ENCODE measurements at regions not wholly inside any gene's neighbourhood (a gene's known extent, or its start where the extent isn't known, plus 50 kb on each side); places are given as distances from the start of the nearest gene placed in this dataset.

- no peaks in the 10 kb centered on the region for H3K4me1 ChIP-seq (ENCODE audit: insufficient read depth, low read length)
- DNase-seq (ENCODE audit: low spot score) (no peak), FAIRE-seq (no peak), ATAC-seq (no peak)
- intact Hi-C loops (cut with micrococcal nuclease; ENCODE audit: unreplicated experiment) (no loop called here), in situ Hi-C loops (cut with HindIII; ENCODE audit: extremely low pct_ligation_motif_present, low pct_unique_long_range_greater_than_20kb) (no loop called here)
- H3K4me2 ChIP-seq (ENCODE audit: low read depth, low read length) = no peak overlapping the region
- ChIA-PET CTCF (ENCODE audit: low intra/inter-chr PET ratio, low total read pairs) (no interaction called here), POLR2A (no interaction called here)
- no TSS peak for BruUV-seq (replicated peaks)
- no peaks in the 10 kb centered on the region for H3K79me2 ChIP-seq (ENCODE audit: insufficient read depth, low read length)
- TF ChIP-seq ZC3H4 (CRISPR knock-in tag; IDR thresholded peaks at IDR 0.05; ENCODE audit: borderline replicate concordance) (no peak), ZNF33B (CRISPR knock-in tag; IDR thresholded peaks at IDR 0.05) (no peak), ZSCAN5A (CRISPR knock-in tag; IDR thresholded peaks at IDR 0.05; ENCODE audit: borderline replicate concordance) (no peak), NR2F6 (IDR thresholded peaks at IDR 0.05) (no peak), NR2F6 (CRISPR knock-in tag; IDR thresholded peaks at IDR 0.05) (no peak), MXI1 (IDR thresholded peaks at IDR 0.05; ENCODE audit: borderline replicate concordance, low read depth, low read length) (no peak), ZNF232 (CRISPR knock-in tag; IDR thresholded peaks at IDR 0.05; ENCODE audit: borderline replicate concordance) (no peak), MED13 (CRISPR knock-in tag; IDR thresholded peaks at IDR 0.05) (no peak)
- TF ChIP-seq, protein P1, sequence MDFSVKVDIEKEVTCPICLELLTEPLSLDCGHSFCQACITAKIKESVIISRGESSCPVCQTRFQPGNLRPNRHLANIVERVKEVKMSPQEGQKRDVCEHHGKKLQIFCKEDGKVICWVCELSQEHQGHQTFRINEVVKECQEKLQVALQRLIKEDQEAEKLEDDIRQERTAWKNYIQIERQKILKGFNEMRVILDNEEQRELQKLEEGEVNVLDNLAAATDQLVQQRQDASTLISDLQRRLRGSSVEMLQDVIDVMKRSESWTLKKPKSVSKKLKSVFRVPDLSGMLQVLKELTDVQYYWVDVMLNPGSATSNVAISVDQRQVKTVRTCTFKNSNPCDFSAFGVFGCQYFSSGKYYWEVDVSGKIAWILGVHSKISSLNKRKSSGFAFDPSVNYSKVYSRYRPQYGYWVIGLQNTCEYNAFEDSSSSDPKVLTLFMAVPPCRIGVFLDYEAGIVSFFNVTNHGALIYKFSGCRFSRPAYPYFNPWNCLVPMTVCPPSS (IDR thresholded peaks at IDR 0.05) = no peak
- TF ChIP-seq, protein P2, sequence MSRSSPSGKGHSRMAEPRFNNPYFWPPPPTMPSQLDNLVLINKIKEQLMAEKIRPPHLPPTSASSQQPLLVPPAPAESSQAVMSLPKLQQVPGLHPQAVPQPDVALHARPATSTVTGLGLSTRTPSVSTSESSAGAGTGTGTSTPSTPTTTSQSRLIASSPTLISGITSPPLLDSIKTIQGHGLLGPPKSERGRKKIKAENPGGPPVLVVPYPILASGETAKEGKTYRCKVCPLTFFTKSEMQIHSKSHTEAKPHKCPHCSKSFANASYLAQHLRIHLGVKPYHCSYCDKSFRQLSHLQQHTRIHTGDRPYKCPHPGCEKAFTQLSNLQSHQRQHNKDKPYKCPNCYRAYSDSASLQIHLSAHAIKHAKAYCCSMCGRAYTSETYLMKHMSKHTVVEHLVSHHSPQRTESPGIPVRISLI (CRISPR knock-in tag; IDR thresholded peaks at IDR 0.05; ENCODE audit: borderline replicate concordance) = no peak
- H3K36me3 ChIP-seq (replicated peaks in 1 of 2; ENCODE audit: control insufficient read depth in 1 of 2, insufficient read depth in 2 of 2, low read length in 2 of 2) = no peaks in the 10 kb centered on the region
- no peaks in the 10 kb centered on the region; a peak in 1 of 5 replicates for H3K27me3 ChIP-seq (ENCODE audit: control insufficient read depth in 1 of 2, insufficient read depth in 2 of 2, low read length in 2 of 2)
- no peak overlapping the region for H3K27ac ChIP-seq (ENCODE audit: extremely low read length, insufficient read depth, low read length)
- no peak overlapping the region for H2AFZ ChIP-seq (ENCODE audit: low read length)
- no peaks in the 10 kb centered on the region for H4K20me1 ChIP-seq (ENCODE audit: insufficient read depth, low read length)
- H3K9me3 ChIP-seq (ENCODE audit: low read length) = no peaks in the 10 kb centered on the region
- H3K9ac ChIP-seq (ENCODE audit: insufficient read depth, low read depth, low read length) = no peak overlapping the region
- 17% methylated on average over 3 of the region's 3 CpGs for WGBS (ENCODE audit: low lambda C conversion rate)
- no peak overlapping the region for H3K4me3 ChIP-seq (replicated peaks in 1 of 3; ENCODE audit: insufficient read depth in 1 of 3, low read depth in 2 of 3, low read length in 3 of 3)
Observed at GRCh38 chrX:150184491-150184890, 178.6 kb upstream of the MAMLD1 start.

Data from HepG2 (cell line).